Heart left ventricle (tissue), 16 donors: ENCODE measurements at regions not wholly inside any gene's neighbourhood (a gene's known extent, or its start where the extent isn't known, plus 50 kb on each side); places are given as distances from the start of the nearest gene placed in this dataset.

ENCODE experiments used
- ATAC-seq, 4 donors: fragments of 200-7000 bp; cut with Tn5 transposase; one replicate each; pipeline ENCODE4 v1.9.1; 2020 to 2022; ENCODE audit warnings: moderate library complexity in 4 of 4, mild to moderate bottlenecking in 3 of 4, moderate number of reproducible peaks in 1 of 4
- DNase-seq, 5 donors: peaks; one replicate each; pipeline ENCODE4 v3.0.0-alpha.2; 2020
- H3K27ac ChIP-seq, 12 donors: fragments of 200-600 bp; sonication (generic) in 4 of 12; one replicate each; pipeline versions ENCODE4 v1.5.0 to v1.8.0; 2016 to 2022; ENCODE audit warnings: mild to moderate bottlenecking in 2 of 12
- H3K27me3 ChIP-seq, 9 donors: fragments of 200-600 bp; sonication (generic) in 2 of 9; one replicate each; pipeline versions ENCODE4 v1.5.1 to v1.8.0; 2016 to 2022; ENCODE audit warnings: mild to moderate bottlenecking in 3 of 9
- H3K36me3 ChIP-seq, 9 donors: fragments of 200-600 bp; sonication (generic) in 2 of 9; one replicate each; pipeline versions ENCODE4 v1.5.0 to v1.8.0; 2018 to 2022; ENCODE audit warnings: mild to moderate bottlenecking in 2 of 9
- H3K4me1 ChIP-seq, 12 donors: fragments of 200-600 bp; sonication (generic) in 4 of 12; one replicate each; pipeline versions ENCODE4 v1.5.0 to v1.8.0; 2016 to 2022; ENCODE audit warnings: mild to moderate bottlenecking in 3 of 12
- H3K4me3 ChIP-seq, 12 donors: fragments of 200-600 bp; sonication (generic) in 4 of 12; one replicate each; pipeline versions ENCODE4 v1.5.0 to v1.8.0; 2017 to 2022; ENCODE audit warnings: mild to moderate bottlenecking in 9 of 12, moderate library complexity in 4 of 12
- H3K9me3 ChIP-seq, 12 donors: fragments of 200-600 bp; sonication (generic) in 4 of 12; one replicate each; pipeline versions ENCODE4 v1.5.0 to v1.8.0; 2016 to 2022; ENCODE audit warnings: mild to moderate bottlenecking in 1 of 12
- POLR2A ChIP-seq, 2 donors: fragments of 450-650 bp; IDR thresholded peaks; one replicate each; pipeline ENCODE4 v1.6.1; 2017; ENCODE audit warnings: antibody characterized with exemption in 2 of 2, mild to moderate bottlenecking in 2 of 2, moderate library complexity in 2 of 2
- WGBS, 4 donors: extraction: QIAGEN DNeasy Blood & Tissue Kit in 2 of 4; methylation state at CpG; one replicate each; pipeline versions ENCODE4 v1.1.5 to v1.1.7; 2013 to 2018; 5-methylcytosine and 5-hydroxymethylcytosine counted together
- intact Hi-C, 10 donors: fragments of 100-400 bp; cut with DNase I; formaldehyde crosslinking; loops; one replicate each; pipeline versions ENCODE4 v1.11.1 to v1.14.2; 2022
- TF ChIP-seq, protein P1 (sequence below), 12 donors: fragments of 200-600 bp; sonication (generic) in 4 of 12; IDR thresholded peaks; one replicate each; pipeline versions ENCODE4 v1.5.0 to v1.8.0; 2018 to 2022; ENCODE audit warnings: antibody characterized with exemption in 12 of 12, mild to moderate bottlenecking in 5 of 12
- donor health status: ischemic (EF 13 %, LVEDD 7.1; RV severe dilation, severe dysfunction).
- donor health status: healthy with polysubstance abuse.
- donor health status: DM: no; HTN: yes; CAD: no.
- donor health status: DM: no; HTN: no; CAD: no.
- donor health status: ischemic (EF 25% LVEDD 6.9; RV normal size, moderate dysfunction).
- donor health status: ischemic (EF 25% LVEDD 5.7; RV mildly dilated, moderate dysfunction).
- donor health status: healthy.
- donor health status: DM: yes; HTN: yes; CAD: no.
- donor health status: ischemic (EF 35%, LVEDD 5.7; RV mildly dilated, moderate dysfunction).
- donor health status: nonischemic (EF 11% LVEDD 7.7; RV severe dilation, severe dysfunction).
- donor health status: DM: yes; HTN: yes; CAD: no.
- donor health status: PGD.
- donor health status: ischemic (EF 29% LVEDD 5.4; RV normal size, mild dysfunction).
- donor health status: nonischemic (EF 23%, LVEDD 6.1; RV moderate dilation, normal function).

- H3K36me3 ChIP-seq: no peaks in the 10 kb centered on the region
- no peak overlapping the region for H3K27ac ChIP-seq
- DNase-seq: no peak
- WGBS, 4 donors: 50 to 76% (median 69%) methylated on average over 1 of the region's 1 CpG
- H3K4me1 ChIP-seq: no peaks in the 10 kb centered on the region
- intact Hi-C loops: no loop called here
- no peak for TF ChIP-seq POLR2A (IDR thresholded peaks at IDR 0.05)
- TF ChIP-seq, protein P1, sequence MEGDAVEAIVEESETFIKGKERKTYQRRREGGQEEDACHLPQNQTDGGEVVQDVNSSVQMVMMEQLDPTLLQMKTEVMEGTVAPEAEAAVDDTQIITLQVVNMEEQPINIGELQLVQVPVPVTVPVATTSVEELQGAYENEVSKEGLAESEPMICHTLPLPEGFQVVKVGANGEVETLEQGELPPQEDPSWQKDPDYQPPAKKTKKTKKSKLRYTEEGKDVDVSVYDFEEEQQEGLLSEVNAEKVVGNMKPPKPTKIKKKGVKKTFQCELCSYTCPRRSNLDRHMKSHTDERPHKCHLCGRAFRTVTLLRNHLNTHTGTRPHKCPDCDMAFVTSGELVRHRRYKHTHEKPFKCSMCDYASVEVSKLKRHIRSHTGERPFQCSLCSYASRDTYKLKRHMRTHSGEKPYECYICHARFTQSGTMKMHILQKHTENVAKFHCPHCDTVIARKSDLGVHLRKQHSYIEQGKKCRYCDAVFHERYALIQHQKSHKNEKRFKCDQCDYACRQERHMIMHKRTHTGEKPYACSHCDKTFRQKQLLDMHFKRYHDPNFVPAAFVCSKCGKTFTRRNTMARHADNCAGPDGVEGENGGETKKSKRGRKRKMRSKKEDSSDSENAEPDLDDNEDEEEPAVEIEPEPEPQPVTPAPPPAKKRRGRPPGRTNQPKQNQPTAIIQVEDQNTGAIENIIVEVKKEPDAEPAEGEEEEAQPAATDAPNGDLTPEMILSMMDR (IDR thresholded peaks at IDR 0.05): no peak
- ATAC-seq: no peak
- peaks cover 0 to 1% (median 0%) of the 10 kb centered on the region in 12 donors for H3K9me3 ChIP-seq
- H3K27me3 ChIP-seq: peaks cover 0 to 3% (median 0%) of the 10 kb centered on the region in 9 donors
- no peak overlapping the region for H3K4me3 ChIP-seq
Observed at GRCh38 chr17:71710816-71711215, 410.0 kb upstream of the SOX9 start.

DNA sequence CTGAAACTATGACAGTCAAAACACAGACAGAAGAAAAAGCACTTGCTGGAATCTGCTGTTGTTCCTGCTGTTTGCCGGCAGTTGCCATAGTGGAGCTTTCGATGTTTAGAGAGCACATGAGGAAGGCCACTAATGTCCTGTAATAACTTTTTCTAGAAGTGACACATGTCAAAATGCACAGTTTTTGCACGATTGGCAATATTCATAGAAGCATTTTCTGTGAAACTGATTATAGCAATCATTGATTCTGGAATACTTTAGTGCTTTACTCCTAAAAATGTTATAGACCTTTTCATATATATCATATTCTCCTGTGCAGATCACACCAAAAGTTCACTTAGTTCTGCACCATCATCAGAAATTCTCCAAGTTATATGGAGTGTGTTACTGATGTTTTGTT is 407.0 kb upstream of the SOX9 start:
- no peak overlapping the region for H3K4me3 ChIP-seq
- no peak overlapping the region for H3K27ac ChIP-seq
- TF ChIP-seq, protein P1 (IDR thresholded peaks at IDR 0.05): no peak
- TF ChIP-seq POLR2A (IDR thresholded peaks at IDR 0.05): no peak
- H3K9me3 ChIP-seq: peaks cover 0 to 27% (median 0%) of the 10 kb centered on the region in 12 donors
- no peak for ATAC-seq
- no peak for DNase-seq
- H3K4me1 ChIP-seq: no peaks in the 10 kb centered on the region
- intact Hi-C loops: no loop called here
- 65 to 78% (median 74%) methylated on average over 3 of the region's 3 CpGs for WGBS, 4 donors
- peaks cover 0 to 10% (median 0%) of the 10 kb centered on the region in 9 donors for H3K27me3 ChIP-seq
- no peaks in the 10 kb centered on the region for H3K36me3 ChIP-seq

DNA sequence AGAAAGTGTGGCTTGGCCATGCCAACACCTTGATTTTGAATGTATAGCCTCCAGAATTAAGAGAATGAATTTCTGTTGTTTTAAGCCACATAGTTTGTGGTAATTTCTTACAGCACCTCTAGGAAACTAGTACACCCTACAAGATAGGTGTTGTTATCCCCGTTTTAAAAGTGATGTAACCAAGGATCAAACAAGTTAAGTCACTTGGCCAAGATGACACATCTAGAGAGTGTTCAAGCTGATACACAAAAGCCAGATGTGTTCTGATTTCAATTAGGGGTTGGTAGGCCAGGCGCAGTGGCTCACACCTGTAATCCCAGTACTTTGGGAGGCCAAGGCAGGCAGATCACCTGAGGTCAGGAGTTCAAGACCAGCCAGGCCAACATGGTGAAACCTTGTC is 396.5 kb upstream of the SOX9 start:
- DNase-seq (no peak), ATAC-seq (no peak)
- TF ChIP-seq POLR2A (IDR thresholded peaks at IDR 0.05): no peak
- TF ChIP-seq, protein P1 (IDR thresholded peaks at IDR 0.05): no peak
- H3K27ac ChIP-seq: no peak overlapping the region
- 80 to 84% (median 83%) methylated on average over 2 of the region's 2 CpGs for WGBS, 4 donors
- H3K36me3 ChIP-seq: no peaks in the 10 kb centered on the region
- H3K4me1 ChIP-seq: no peaks in the 10 kb centered on the region
- H3K4me3 ChIP-seq: no peak overlapping the region
- H3K27me3 ChIP-seq: no peaks in the 10 kb centered on the region
- H3K9me3 ChIP-seq: no peaks in the 10 kb centered on the region
- intact Hi-C loops: no loop called here

DNA sequence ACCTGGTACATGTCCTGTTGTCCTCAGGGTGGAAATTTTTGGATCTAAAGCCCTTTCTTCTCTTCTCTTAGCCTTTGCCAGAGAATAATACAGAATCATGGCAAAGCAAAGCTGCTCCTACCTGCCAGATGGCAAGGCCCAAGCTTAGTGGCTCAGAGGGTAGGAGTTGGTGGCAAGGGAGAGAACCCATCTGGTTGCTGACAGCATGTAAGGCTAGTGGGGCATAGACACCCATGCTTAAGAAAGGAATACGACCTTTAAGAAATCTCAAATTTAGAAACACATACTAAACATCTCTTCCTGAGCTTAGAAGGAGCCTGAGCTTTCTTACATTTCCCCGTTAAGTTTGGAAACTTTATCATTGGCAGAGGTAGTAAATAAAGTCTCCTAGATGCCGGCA is 395.0 kb upstream of the SOX9 start:
- no peak for DNase-seq
- WGBS, 4 donors: 65 to 82% (median 73%) methylated on average over 3 of the region's 3 CpGs
- H3K36me3 ChIP-seq: no peaks in the 10 kb centered on the region
- H3K4me3 ChIP-seq: no peak overlapping the region
- ATAC-seq: no peak
- no peaks in the 10 kb centered on the region for H3K9me3 ChIP-seq
- H3K27ac ChIP-seq: no peak overlapping the region
- intact Hi-C loops: no loop called here
- no peaks in the 10 kb centered on the region for H3K27me3 ChIP-seq
- TF ChIP-seq POLR2A (IDR thresholded peaks at IDR 0.05): no peak
- TF ChIP-seq, protein P1 (IDR thresholded peaks at IDR 0.05): no peak
- H3K4me1 ChIP-seq: no peaks in the 10 kb centered on the region
